IMR-90 (cell line): ENCODE measurements at regions not wholly inside any gene's neighbourhood (a gene's known extent, or its start where the extent isn't known, plus 50 kb on each side); places are given as distances from the start of the nearest gene placed in this dataset.
"Not testable (repeated sequence)": the region's sequence is repeated elsewhere in the genome, so short reads cannot be mapped to it uniquely, and the experiment has no call there.

Experiments used
- ATAC-seq: fragments of 200-7000 bp; cut with Tn5 transposase; 2 replicates; pipeline ENCODE4 v1.9.1; 2020; ENCODE audit warnings: low read depth, mild to moderate bottlenecking, moderate library complexity
- BruUV-seq: library from RNA; stranded (reverse); fragments of 400-500 nt; replicated peaks from 2 replicates; lab custom pipeline; 2021; lab: Mats Ljungman, UMichigan
- CTCF ChIA-PET: fragments of 300-600 bp; formaldehyde crosslinking; extraction: SDS; loops from one replicate; lab custom pipeline; 2021; ENCODE audit warnings: antibody characterized with exemption; lab: Yijun Ruan, JAX
- POLR2A ChIA-PET: fragments of 300-600 bp; sonication (Branson Sonifier 250); formaldehyde crosslinking; loops from one replicate; lab custom pipeline; 2022; ENCODE audit warnings: antibody characterized with exemption; ENCODE audit not compliant: unreplicated experiment; lab: Charles Lee
- DNase-seq: peaks from one replicate; pipeline ENCODE4 v3.0.0; 2013
- H2AFZ ChIP-seq: replicated peaks from 2 replicates; pipeline ENCODE3; 2013; ENCODE audit warnings: low read length, mild to moderate bottlenecking; ENCODE audit not compliant: poor library complexity
- H2AK5ac ChIP-seq: 2 replicates; pipeline ENCODE4 v1.6.1; 2013; ENCODE audit warnings: low read depth, low read length, inconsistent platforms
- H2AK9ac ChIP-seq: replicated peaks from 2 replicates; pipeline ENCODE3; 2013; ENCODE audit warnings: mild to moderate bottlenecking, low read depth, low read length, moderate library complexity; ENCODE audit not compliant: poor library complexity
- H2BK120ac ChIP-seq: 2 replicates; pipeline ENCODE4 v1.6.1; 2013; ENCODE audit warnings: low read depth, low read length, inconsistent platforms
- H2BK15ac ChIP-seq: 3 replicates; pipeline ENCODE4 v1.6.1; 2013; ENCODE audit warnings: low read depth, low read length, inconsistent platforms
- H2BK20ac ChIP-seq: 2 replicates; pipeline ENCODE4 v1.6.1; 2013; ENCODE audit warnings: low read depth, mild to moderate bottlenecking, inconsistent platforms, low read length, moderate library complexity
- H2BK5ac ChIP-seq: 2 replicates; pipeline ENCODE4 v1.6.1; 2013; ENCODE audit warnings: mild to moderate bottlenecking, low read depth, low read length, inconsistent platforms; ENCODE audit not compliant: poor library complexity, severe bottlenecking
- H3K14ac ChIP-seq: replicated peaks from 2 replicates; pipeline ENCODE4 v1.6.1; 2013; ENCODE audit warnings: low read depth, low read length, inconsistent platforms
- H3K18ac ChIP-seq: 2 replicates; pipeline ENCODE4 v1.6.1; 2013; ENCODE audit warnings: low read depth, low read length, control low read depth
- H3K23ac ChIP-seq: 2 replicates; pipeline ENCODE4 v1.6.1; 2013; ENCODE audit warnings: low read depth, low read length, inconsistent platforms
- H3K27ac ChIP-seq: 2 replicates; pipeline ENCODE4 v1.5.1; 2013; ENCODE audit warnings: mild to moderate bottlenecking, control low read depth, low read length; ENCODE audit not compliant: insufficient read depth
- H3K27me3 ChIP-seq: 2 replicates; pipeline ENCODE4 v1.6.1; 2013; ENCODE audit warnings: low read length; ENCODE audit not compliant: control insufficient read depth, insufficient read depth
- H3K36me3 ChIP-seq: 2 replicates; pipeline ENCODE4 v1.6.1; 2013; ENCODE audit warnings: low read length, mixed read lengths; ENCODE audit not compliant: control insufficient read depth, insufficient read depth
- H3K4ac ChIP-seq: 2 replicates; pipeline ENCODE4 v1.6.1; 2013; ENCODE audit warnings: low read depth, low read length, inconsistent platforms
- H3K4me1 ChIP-seq: 2 replicates; pipeline ENCODE4 v1.6.1; 2013; ENCODE audit warnings: low read length, mixed read lengths; ENCODE audit not compliant: control insufficient read depth, insufficient read depth
- H3K4me2 ChIP-seq: 2 replicates; pipeline ENCODE4 v1.6.1; 2013; ENCODE audit warnings: low read depth, mild to moderate bottlenecking, control low read depth, low read length, moderate library complexity
- H3K4me3 ChIP-seq: 2 replicates; pipeline ENCODE4 v1.5.1; 2013; ENCODE audit warnings: low read depth, mild to moderate bottlenecking, control low read depth, low read length, moderate library complexity; ENCODE audit not compliant: insufficient read depth
- H3K56ac ChIP-seq: 2 replicates; pipeline ENCODE4 v1.6.1; 2013; ENCODE audit warnings: low read length, inconsistent platforms; ENCODE audit not compliant: insufficient read depth; ENCODE audit errors: extremely low read depth
- H3K79me1 ChIP-seq, 2 experiments: 2 replicates each; pipeline ENCODE4 v1.6.1; 2013; ENCODE audit warnings: low read length in 2 of 2, inconsistent platforms in 1 of 2, low read depth in 1 of 2
- H3K9ac ChIP-seq: 2 replicates; pipeline ENCODE4 v1.6.1; 2013; ENCODE audit warnings: low read depth, low read length, control low read depth
- H3K9me1 ChIP-seq: 2 replicates; pipeline ENCODE4 v1.6.1; 2013; ENCODE audit warnings: low read length, inconsistent platforms; ENCODE audit not compliant: insufficient read depth
- H3K9me3 ChIP-seq: 2 replicates; pipeline ENCODE4 v1.6.1; 2013; ENCODE audit warnings: low read length; ENCODE audit not compliant: control insufficient read depth, insufficient read depth
- H4K20me1 ChIP-seq: 2 replicates; pipeline ENCODE4 v1.6.1; 2013; ENCODE audit warnings: low read length, inconsistent platforms; ENCODE audit not compliant: insufficient read depth
- H4K5ac ChIP-seq: 2 replicates; pipeline ENCODE4 v1.6.1; 2013; ENCODE audit warnings: mild to moderate bottlenecking, low read depth, low read length, control low read depth
- H4K8ac ChIP-seq, 2 experiments: 2 replicates each; pipeline ENCODE4 v1.6.1; 2013; ENCODE audit warnings: low read depth in 2 of 2, low read length in 2 of 2, control low read depth in 1 of 2, inconsistent platforms in 1 of 2
- H4K91ac ChIP-seq: 2 replicates; pipeline ENCODE4 v1.6.1; 2013; ENCODE audit warnings: low read depth, low read length, inconsistent platforms; ENCODE audit not compliant: insufficient read depth
- CEBPB ChIP-seq: IDR thresholded peaks from 2 replicates; pipeline ENCODE4 v1.6.1; 2012; ENCODE audit warnings: low read depth, low read length, improper control_type of control experiment
- FOS ChIP-seq: fragments of 150-350 bp; IDR thresholded peaks from 2 replicates; pipeline ENCODE4 v1.6.1; 2016; ENCODE audit warnings: low read depth, low read length
- WGBS, 2 experiments: methylation state at CpG; one replicate each; pipeline versions ENCODE4 v1.1.5 to v1.1.7; 2013; ENCODE audit warnings: missing lambda C conversion rate in 2 of 2; ENCODE audit not compliant: insufficient read length in 1 of 2; ENCODE audit errors: extremely low coverage in 2 of 2; 5-methylcytosine and 5-hydroxymethylcytosine counted together
- dilution Hi-C: fragments of 300-500 bp; cut with HindIII; formaldehyde crosslinking; loops from one replicate; pipeline ENCODE4 v1.14.3; 2018; ENCODE audit warnings: low sequenced_read_pairs; ENCODE audit not compliant: unreplicated experiment
- in situ Hi-C: fragments of 300-500 bp; cut with MboI; formaldehyde crosslinking; loops from 3 replicates; pipeline ENCODE4 v1.14.3; 2019; ENCODE audit warnings: low sequenced_read_pairs, inconsistent platforms, mixed read lengths
- intact Hi-C: fragments of 100-400 bp; cut with micrococcal nuclease; formaldehyde crosslinking; loops from 2 replicates; pipeline ENCODE4 v1.10.0; 2022

DNA sequence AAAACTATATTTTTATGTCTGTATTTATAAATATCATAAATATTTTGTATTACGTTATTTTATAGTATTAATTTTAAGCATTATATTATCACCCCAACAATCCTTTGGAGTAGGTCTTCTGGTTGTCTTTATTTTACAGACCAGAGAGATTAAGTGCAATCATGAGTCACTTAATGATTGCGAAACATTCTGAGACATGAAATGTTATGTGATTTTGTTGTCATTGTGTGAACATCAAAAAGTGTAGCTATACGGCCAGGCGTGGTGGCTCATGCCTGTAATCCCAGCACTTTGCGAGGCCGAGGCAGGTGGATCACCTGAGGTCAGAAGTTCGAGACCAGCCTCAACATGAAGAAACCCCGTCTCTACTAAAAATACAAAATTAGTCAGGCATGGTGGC lies 178.8 kb upstream of the NR2F2 start:
- H3K27me3 ChIP-seq, H2AK5ac ChIP-seq, dilution Hi-C loops, H3K36me3 ChIP-seq, H3K23ac ChIP-seq, in situ Hi-C loops, H2AFZ ChIP-seq, intact Hi-C loops, BruUV-seq, H3K18ac ChIP-seq, H3K27ac ChIP-seq, H3K9me3 ChIP-seq, H3K9ac ChIP-seq, H3K4me2 ChIP-seq, H4K91ac ChIP-seq, H2BK20ac ChIP-seq, H3K56ac ChIP-seq, H2AK9ac ChIP-seq, H4K8ac ChIP-seq, H3K9me1 ChIP-seq, H3K14ac ChIP-seq, H3K4me1 ChIP-seq, H2BK15ac ChIP-seq, H3K4me3 ChIP-seq, H3K79me1 ChIP-seq, H2BK120ac ChIP-seq, H2BK5ac ChIP-seq, H4K20me1 ChIP-seq, H4K5ac ChIP-seq, H3K4ac ChIP-seq: not testable (repeated sequence)
- peak; percentile 78 for DNase-seq
- ChIA-PET POLR2A (interaction anchor here (0.6 kb wide), 1 partner anchor 1875 kb away, joined by 3 read pairs; no protein-coding TSS in a partner anchor), CTCF (interaction anchor here (0.7 kb wide), 1 partner anchor 342 kb away, joined by 3 read pairs; no protein-coding TSS in a partner anchor)
- peak; percentile 59 for ATAC-seq
- WGBS, 2 experiments: 64% methylated on average over 4 of the region's 8 CpGs; no CpG with 5 or more reads in 1 of the 2 experiments
- peak; percentile 99 for TF ChIP-seq CEBPB
- peak; percentile 73; the same call in 1 of the 2 replicates for TF ChIP-seq FOS
